GM18505 (cell line): ENCODE measurements at regions not wholly inside any gene's neighbourhood (a gene's known extent, or its start where the extent isn't known, plus 50 kb on each side); places are given as distances from the start of the nearest gene placed in this dataset.

Experiments used
- ATAC-seq: cut with Tn5 transposase; IDR thresholded peaks from one replicate; pipeline ENCODE4 v1.9.1; 2021; ENCODE audit not compliant: unreplicated experiment
- POLR2A ChIP-seq: IDR thresholded peaks from 4 replicates; pipeline ENCODE4 v1.6.1; 2011; ENCODE audit warnings: borderline replicate concordance; ENCODE audit not compliant: insufficient read depth, insufficient read length; ENCODE audit errors: extremely low read depth

GRCh38 chr4:138062929-138063328 is 179.2 kb downstream of the SLC7A11 start:
- ATAC-seq, result no peak
- no peak for TF ChIP-seq POLR2A

- ATAC-seq, result no peak
- no peak for TF ChIP-seq POLR2A
These were observed 185.6 kb downstream of the SLC7A11 start for GRCh38 chr4:138056541-138056940.

- no peak for TF ChIP-seq POLR2A
- ATAC-seq, result no peak
These were observed 186.3 kb downstream of the SLC7A11 start for GRCh38 chr4:138055890-138056289.

- no peak for ATAC-seq
- no peak for TF ChIP-seq POLR2A
These were observed 188.4 kb downstream of the SLC7A11 start for GRCh38 chr4:138053641-138054301.

- no peak for TF ChIP-seq POLR2A
These were observed 189.1 kb downstream of the SLC7A11 start for GRCh38 chr4:138052806-138053632.

GRCh38 chr4:138051157-138051556 is 191.0 kb downstream of the SLC7A11 start:
- ATAC-seq, result no peak
- TF ChIP-seq POLR2A, result no peak

More at GRCh38 chr4:138052806-138053632, 189.1 kb downstream of the SLC7A11 start:
- ATAC-seq, result no peak

- no peak for ATAC-seq
- no peak for TF ChIP-seq POLR2A
These were observed 191.5 kb downstream of the SLC7A11 start for GRCh38 chr4:138050601-138051000.

- no peak for ATAC-seq
- TF ChIP-seq POLR2A, result no peak
These were observed 192.8 kb downstream of the SLC7A11 start for GRCh38 chr4:138049355-138049754.

GRCh38 chr4:138047290-138047689 is 194.9 kb downstream of the SLC7A11 start:
- no peak for TF ChIP-seq POLR2A
- no peak for ATAC-seq

GRCh38 chr4:138045036-138045435 is 197.1 kb downstream of the SLC7A11 start:
- no peak for ATAC-seq
- no peak for TF ChIP-seq POLR2A

GRCh38 chr4:138039010-138039409 is 203.1 kb downstream of the SLC7A11 start:
- no peak for ATAC-seq
- no peak for TF ChIP-seq POLR2A

- no peak for ATAC-seq
- TF ChIP-seq POLR2A, result no peak
These were observed 204.5 kb downstream of the SLC7A11 start for GRCh38 chr4:138037696-138038095.

- no peak for TF ChIP-seq POLR2A
- peak; percentile 100 for ATAC-seq
These were observed 206.3 kb downstream of the SLC7A11 start for GRCh38 chr4:138035781-138036258.

GRCh38 chr4:138034871-138035270 is 207.3 kb downstream of the SLC7A11 start:
- no peak for TF ChIP-seq POLR2A
- no peak for ATAC-seq
